ENCODE measurements at regions not wholly inside any gene's neighbourhood (a gene's known extent, or its start where the extent isn't known, plus 50 kb on each side); places are given as distances from the start of the nearest gene placed in this dataset.
"Not testable (repeated sequence)": the region's sequence is repeated elsewhere in the genome, so short reads cannot be mapped to it uniquely, and the experiment has no call there.

DNA sequence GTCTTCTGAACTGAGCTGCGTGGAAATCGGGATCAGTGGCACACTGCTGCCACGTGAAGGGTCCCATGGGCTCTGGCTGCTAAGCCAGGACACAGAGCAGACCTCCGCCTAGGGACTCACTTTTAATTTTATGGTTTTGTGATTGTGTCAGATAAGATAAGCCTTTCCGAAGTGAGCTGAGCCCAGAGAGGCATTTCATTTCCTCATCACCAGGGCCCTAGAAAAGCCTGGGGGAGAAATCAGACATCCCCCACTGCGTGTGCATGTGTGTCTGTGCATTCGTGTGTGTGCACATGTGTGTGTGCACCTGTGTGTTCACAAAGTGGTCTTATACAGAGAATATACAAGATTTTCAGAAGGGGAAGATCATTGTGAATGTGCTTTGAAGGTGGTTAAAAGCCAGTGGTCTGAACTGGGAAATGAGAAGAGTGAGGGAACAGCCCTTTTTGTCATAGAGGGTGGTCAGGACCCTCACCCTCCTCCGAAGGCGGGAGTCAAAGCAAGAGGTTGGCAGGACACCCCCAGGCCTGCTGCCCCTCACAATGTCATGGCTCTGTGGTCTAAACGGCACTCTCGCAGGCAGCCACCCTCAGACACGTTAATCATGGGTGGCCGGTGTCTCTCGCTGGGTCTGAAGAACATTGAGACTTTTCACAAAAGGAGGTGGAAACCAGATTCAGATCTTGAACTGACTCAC is 176.1 kb upstream of the PFKP start:
- DNase-seq (ENCODE audit: low read depth), result no peak

- no peak for DNase-seq (ENCODE audit: low read depth)
Observed at GRCh38 chr10:2890093-2890492, 177.3 kb upstream of the PFKP start.

GRCh38 chr10:2888403-2889004 is 178.8 kb upstream of the PFKP start:
- no peak for DNase-seq (ENCODE audit: low read depth)

- DNase-seq (ENCODE audit: low read depth), result no peak
Observed at GRCh38 chr10:2887391-2888070, 179.8 kb upstream of the PFKP start.

DNA sequence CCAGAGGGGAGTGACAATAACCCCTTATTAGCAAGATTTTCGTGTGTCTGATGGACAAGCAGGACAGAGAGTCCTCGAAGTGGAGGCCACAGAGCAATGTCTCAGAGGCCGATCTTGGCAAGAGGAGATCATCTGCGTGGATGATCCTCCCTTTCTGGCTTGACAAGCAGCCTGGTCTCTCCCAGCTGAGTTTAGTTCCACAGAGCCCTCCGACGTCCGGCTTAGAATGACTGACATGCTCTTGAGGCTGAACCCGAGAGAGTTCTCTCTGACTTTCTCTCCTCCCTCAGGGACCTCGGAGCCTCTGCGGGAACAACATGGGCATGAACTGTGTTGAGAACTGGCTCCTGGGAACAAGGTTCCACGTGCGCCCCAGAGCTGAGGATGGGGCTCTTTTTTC is 180.7 kb upstream of the PFKP start:
- no peak for DNase-seq (ENCODE audit: low read depth)

DNA sequence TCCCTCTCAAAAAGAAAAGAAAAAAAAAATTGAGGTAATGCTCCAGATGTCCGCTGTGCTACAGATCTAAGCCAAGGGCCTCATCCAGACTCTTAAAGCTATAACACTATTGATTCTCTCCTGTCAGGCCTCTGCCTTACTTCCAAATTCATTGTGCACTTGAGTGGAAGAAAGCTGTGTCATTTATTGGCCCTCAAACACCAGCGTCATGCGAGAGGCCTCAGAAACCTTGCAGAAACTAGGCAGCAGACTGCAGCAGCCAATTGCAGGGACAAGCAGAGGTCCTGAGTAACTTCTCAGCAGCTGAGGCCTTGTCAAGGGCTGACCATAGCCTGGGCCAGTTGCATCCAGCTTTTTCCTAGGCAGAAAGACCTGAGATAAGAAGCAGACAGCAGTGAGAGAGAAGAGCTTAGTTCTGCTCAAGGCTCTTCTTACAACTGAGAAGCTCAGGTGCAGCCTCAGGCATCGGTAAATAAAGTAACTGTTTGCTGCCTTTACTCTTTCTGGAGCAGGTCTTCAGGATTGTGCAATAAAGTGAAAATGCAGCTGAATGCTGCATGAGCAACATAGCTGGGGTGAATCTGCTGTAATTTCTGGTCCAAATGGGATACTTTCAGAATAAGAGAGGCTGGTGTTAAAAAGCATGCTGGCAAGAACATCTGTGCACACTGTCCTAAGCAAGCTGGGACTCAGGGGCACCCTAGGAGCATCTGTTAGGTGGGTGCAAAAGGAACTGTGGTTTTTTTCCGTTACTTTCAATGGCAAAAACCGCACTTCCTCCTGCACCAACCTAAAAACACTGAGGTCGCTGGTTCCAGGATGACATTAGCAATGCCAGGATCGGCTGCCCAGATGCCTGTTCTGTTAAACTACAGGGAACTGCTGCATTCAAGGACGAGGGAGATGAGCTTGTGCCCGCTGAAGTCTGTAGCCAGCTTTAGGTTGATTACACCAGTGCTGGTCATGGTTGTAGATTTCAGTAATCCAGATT is 181.8 kb upstream of the PFKP start:
- DNase-seq (ENCODE audit: low read depth), result no peak

DNA sequence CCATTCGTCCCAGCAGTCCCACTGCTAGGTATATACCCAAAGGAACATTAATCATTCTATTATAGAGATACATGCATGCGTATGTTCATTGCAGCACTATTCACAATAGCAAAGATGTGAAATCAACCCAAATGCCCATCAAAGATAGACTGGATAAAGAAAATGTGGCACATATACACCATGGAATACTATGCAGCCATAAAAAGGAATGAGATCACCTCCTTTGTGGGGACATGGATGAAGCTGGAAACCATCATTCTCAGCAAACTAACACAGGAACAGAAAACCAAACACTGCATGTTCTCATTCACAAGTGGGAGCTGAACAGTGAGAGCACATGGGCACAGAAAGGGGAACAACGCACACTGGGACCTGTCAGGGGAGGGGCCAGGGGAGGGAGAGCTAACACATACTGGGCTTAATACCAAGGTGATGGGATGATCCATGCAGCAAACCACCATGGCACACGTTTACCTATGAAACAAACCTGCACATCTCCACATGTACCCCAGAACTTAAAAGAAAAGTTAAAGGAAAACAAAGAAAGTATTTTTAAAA is 183.3 kb upstream of the PFKP start:
- DNase-seq (ENCODE audit: low read depth), result not testable (repeated sequence)

GRCh38 chr10:2883238-2883637 is 184.1 kb upstream of the PFKP start:
- DNase-seq (ENCODE audit: low read depth), result no peak

DNA sequence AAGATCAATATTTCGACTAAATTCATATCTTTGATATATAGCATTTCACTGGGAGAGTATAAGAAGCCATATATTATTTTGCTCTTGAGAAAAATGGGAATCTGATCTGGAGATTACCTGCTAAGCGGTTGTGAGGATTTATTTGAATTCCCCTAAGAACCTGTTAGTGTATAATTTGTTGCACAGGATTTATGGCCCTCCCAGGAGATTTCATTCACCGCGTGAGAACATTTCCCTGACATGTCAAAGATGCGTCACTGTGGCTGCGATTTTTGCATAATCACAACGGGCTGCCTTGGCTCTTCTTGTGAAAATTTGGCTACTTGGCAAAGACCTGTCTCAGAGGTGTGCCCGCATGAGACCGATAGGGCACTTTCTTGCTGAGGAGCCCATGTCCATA is 184.7 kb upstream of the PFKP start:
- no peak for DNase-seq (ENCODE audit: low read depth)

GRCh38 chr10:2881720-2882620 is 185.4 kb upstream of the PFKP start:
- no peak for DNase-seq (ENCODE audit: low read depth)

DNA sequence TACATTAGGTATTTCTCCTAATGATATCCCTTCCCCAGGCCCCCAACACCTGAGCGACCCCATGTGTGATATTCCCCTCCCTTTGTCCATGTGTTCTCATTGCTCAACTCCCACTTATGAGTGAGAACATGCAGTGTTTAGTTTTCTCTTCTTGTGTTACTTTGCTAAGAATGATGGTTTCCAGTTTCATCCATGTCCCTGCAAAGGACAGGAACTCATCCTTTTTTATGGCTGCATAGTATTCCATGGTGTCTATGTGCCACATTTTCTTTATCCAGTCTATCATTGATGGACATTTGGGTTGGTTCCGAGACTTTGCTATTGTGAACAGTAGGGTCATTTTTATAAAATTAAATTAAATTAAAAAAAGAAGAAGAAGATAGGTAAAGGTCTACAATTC is 187.3 kb upstream of the PFKP start:
- DNase-seq (ENCODE audit: low read depth), result not testable (repeated sequence)

DNA sequence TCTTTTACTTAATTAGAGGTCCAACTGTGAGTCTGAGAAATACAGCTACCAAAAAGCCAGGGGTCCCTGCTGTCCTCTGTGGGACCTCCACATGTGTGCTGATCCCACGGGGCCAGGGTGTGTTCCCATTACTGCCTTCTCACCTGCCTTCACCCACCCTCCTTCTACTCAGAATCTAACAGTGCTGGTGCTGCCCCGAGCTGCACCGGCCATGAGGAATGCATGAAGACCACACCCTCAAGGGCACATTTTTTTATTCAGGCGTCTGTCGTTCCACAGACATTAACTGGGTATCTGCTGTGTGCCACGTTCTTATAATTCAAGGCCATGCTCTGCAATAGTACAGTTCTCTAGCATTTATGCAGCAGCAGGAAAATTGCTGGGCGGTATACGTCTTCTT is 188.5 kb upstream of the PFKP start:
- no peak for DNase-seq (ENCODE audit: low read depth)

GRCh38 chr10:2876032-2876431 is 191.3 kb upstream of the PFKP start:
- DNase-seq (ENCODE audit: low read depth), result no peak

DNA sequence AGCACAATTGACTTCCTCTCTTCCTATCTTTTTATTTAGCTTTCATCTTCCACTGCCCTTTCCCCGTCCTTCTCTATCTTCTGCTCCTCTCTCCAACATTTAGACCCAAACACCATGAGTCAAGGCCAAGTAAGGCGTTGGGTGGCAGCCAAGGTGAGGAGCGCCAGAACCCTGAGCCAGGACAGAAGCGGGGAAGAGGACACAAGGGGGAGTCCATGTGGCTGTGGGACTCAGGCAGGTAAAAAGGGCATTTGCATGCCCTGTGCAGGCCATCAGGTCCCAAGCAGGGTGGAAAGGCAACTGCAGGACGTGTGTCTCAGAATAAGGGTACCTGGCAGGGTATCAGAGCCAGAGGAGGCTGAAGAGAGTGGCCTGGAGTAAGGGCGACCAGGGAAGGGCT is 192.4 kb upstream of the PFKP start:
- no peak for DNase-seq (ENCODE audit: low read depth)

- no peak for DNase-seq (ENCODE audit: low read depth)
Observed at GRCh38 chr10:2873769-2874168, 193.6 kb upstream of the PFKP start.

DNA sequence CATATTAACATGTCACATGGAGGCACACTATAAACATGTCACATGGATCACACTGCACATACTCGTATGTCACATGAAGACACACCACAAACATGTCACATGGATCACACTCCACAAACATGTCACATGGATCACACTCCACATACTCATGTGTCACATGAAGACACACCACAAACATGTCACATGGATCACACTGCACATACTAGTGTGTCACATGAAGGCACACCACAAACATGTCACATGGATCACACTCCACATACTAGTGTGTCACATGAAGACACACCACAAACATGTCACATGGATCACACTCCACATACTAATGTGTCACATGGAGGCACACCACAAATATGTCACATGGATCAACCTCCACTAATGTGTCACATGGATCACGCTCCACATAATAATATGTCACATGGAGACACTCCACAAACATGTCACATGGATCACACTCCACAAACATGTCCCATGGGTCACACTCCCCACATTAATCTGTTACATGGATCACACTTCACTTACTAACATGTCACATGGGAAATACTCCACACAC is 195.6 kb upstream of the PFKP start:
- no peak for DNase-seq (ENCODE audit: low read depth)

DNA sequence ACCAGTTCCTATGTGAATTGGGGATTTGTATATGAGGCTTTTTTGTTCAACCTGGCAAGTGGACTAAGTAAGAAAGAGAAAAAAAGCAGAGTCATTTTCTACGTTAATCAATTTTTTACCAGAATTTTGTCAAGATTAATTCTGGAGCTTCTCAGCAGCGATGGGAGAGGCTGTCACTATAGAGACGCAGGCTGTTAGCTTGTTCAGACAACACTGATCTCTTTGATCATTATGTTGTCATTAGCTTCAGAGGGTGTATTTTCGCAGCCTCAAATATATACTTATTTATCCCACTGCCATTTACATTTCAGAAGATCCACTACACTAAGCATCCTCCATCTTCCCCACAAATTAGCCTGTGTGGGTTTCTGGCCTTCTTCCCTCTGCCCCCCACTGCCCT is 196.7 kb upstream of the PFKP start:
- DNase-seq (ENCODE audit: low read depth), result no peak

- DNase-seq (ENCODE audit: low read depth), result no peak
Observed at GRCh38 chr10:2867788-2868299, 199.5 kb upstream of the PFKP start.

DNA sequence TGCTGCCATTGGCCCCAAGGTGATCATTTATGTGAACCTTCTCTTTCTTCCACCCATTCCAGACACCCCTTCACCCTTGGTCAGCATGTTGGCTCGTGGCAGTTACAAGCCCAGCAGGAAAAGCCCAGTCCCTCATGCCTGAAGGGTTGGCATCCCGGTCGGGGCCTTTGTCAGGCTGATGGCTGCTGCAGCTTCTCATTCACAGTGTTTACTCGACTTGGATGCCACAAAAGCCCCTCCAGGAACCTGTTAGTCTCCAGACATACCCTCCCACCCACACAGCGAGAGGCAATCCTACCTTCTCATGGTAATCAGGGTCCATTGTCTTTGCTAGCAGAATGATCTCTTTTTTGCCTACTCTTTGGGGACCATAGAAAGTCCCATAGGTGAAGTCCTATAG is 200.8 kb upstream of the PFKP start:
- DNase-seq (ENCODE audit: low read depth), result no peak

DNA sequence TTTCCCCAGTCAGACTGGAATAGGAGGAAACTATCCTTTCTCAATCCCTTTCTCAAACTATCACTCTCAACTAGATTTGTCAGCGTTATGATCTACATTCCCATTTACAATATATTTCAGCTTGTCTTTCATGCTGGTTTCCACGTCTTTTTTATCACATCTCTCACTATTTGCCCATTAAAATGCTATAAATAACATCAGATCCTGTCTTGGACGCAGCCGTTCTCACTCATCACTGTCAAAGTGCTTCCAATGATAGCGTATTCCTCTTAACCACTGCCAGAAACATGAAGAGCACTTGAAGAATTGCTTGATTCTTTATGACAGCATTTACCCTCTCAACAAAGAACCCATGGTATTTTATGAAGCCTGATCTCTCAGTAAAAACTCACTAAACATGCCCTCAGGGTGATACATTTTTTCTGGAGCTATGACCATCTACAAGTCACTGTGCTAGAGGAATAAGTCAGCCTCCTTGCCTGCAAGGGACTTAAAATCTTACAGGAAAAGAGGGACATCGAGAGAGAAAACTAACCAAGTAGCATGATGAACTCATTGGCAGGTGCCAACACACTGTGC is 205.6 kb upstream of the PFKP start:
- no peak for DNase-seq (ENCODE audit: low read depth)
